GM12878 (cell line): ENCODE measurements at regions not wholly inside any gene's neighbourhood (a gene's known extent, or its start where the extent isn't known, plus 50 kb on each side); places are given as distances from the start of the nearest gene placed in this dataset.

Source experiments
- ESRRA ChIP-seq: IDR thresholded peaks from 2 replicates; pipeline ENCODE4 v1.6.1; 2012; ENCODE audit warnings: mild to moderate bottlenecking, low read length, improper control_type of control experiment
- JUND ChIP-seq: IDR thresholded peaks from 2 replicates; pipeline ENCODE4 v1.6.1; 2012; ENCODE audit warnings: low read depth, mild to moderate bottlenecking, low read length, improper control_type of control experiment, moderate library complexity
- LARP7 ChIP-seq: fragments of 450-650 bp; IDR thresholded peaks from 2 replicates; pipeline ENCODE4 v1.6.1; 2017; ENCODE audit warnings: mild to moderate bottlenecking
- PAX5 ChIP-seq: IDR thresholded peaks from 2 replicates; pipeline ENCODE4 v1.6.1; 2011; ENCODE audit warnings: low read depth, low read length, borderline replicate concordance
- POLR2A ChIP-seq: IDR thresholded peaks from 2 replicates; pipeline ENCODE4 v1.6.1; 2011; ENCODE audit warnings: low read depth, mild to moderate bottlenecking, low read length
- RFX5 ChIP-seq: IDR thresholded peaks from 2 replicates; pipeline ENCODE4 v1.6.1; 2011; ENCODE audit warnings: low read depth, low read length, improper control_type of control experiment
- ZNF217 ChIP-seq: fragments of 450-650 bp; IDR thresholded peaks from 2 replicates; pipeline ENCODE4 v1.6.1; 2017; ENCODE audit warnings: antibody characterized with exemption, mild to moderate bottlenecking
- TF ChIP-seq, protein P1 (sequence below): fragments of 150-350 bp; IDR thresholded peaks from 2 replicates; pipeline ENCODE4 v1.6.1; 2016; ENCODE audit warnings: low read depth, low read length
- TF ChIP-seq, protein P2 (sequence below), 3 experiments: IDR thresholded peaks in 2 of 3; conservative IDR thresholded peaks in 1 of 3; 2 replicates each; pipeline ENCODE4 v1.5.1; 2011; ENCODE audit warnings: low read depth in 3 of 3, low read length in 3 of 3, mild to moderate bottlenecking in 3 of 3, control low read depth in 2 of 3, moderate library complexity in 2 of 3, inconsistent platforms in 1 of 3, mixed read lengths in 1 of 3; ENCODE audit not compliant: control insufficient read depth in 2 of 3, insufficient read depth in 1 of 3; ENCODE audit errors: extremely low read depth in 1 of 3

DNA sequence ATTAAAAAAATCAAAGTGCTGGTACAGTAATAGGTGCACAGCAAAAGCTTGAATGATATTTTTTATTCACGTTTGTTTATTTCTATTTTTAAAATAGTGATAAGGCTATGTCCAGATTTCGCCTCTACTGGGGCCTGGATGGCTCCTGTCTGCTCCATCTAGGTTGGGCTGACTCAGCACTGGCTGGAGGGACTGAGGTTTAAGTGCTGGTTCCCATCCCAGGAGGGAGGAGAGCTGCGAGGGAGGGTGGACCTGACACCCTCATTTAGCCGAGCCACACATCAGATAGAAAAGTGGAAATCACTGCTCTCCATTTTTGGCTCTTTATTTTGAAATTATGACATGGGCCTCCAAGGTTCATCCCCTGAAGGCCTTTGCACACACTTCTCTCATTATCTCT is 95.4 kb upstream of the AGBL1 start:
- TF ChIP-seq ZNF217 (no peak), LARP7 (no peak), PAX5 (no peak), RFX5 (no peak), JUND (no peak), POLR2A (no peak), ESRRA (no peak)
- TF ChIP-seq, protein P1, sequence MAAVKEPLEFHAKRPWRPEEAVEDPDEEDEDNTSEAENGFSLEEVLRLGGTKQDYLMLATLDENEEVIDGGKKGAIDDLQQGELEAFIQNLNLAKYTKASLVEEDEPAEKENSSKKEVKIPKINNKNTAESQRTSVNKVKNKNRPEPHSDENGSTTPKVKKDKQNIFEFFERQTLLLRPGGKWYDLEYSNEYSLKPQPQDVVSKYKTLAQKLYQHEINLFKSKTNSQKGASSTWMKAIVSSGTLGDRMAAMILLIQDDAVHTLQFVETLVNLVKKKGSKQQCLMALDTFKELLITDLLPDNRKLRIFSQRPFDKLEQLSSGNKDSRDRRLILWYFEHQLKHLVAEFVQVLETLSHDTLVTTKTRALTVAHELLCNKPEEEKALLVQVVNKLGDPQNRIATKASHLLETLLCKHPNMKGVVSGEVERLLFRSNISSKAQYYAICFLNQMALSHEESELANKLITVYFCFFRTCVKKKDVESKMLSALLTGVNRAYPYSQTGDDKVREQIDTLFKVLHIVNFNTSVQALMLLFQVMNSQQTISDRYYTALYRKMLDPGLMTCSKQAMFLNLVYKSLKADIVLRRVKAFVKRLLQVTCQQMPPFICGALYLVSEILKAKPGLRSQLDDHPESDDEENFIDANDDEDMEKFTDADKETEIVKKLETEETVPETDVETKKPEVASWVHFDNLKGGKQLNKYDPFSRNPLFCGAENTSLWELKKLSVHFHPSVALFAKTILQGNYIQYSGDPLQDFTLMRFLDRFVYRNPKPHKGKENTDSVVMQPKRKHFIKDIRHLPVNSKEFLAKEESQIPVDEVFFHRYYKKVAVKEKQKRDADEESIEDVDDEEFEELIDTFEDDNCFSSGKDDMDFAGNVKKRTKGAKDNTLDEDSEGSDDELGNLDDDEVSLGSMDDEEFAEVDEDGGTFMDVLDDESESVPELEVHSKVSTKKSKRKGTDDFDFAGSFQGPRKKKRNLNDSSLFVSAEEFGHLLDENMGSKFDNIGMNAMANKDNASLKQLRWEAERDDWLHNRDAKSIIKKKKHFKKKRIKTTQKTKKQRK = no peak
- TF ChIP-seq, protein P2, sequence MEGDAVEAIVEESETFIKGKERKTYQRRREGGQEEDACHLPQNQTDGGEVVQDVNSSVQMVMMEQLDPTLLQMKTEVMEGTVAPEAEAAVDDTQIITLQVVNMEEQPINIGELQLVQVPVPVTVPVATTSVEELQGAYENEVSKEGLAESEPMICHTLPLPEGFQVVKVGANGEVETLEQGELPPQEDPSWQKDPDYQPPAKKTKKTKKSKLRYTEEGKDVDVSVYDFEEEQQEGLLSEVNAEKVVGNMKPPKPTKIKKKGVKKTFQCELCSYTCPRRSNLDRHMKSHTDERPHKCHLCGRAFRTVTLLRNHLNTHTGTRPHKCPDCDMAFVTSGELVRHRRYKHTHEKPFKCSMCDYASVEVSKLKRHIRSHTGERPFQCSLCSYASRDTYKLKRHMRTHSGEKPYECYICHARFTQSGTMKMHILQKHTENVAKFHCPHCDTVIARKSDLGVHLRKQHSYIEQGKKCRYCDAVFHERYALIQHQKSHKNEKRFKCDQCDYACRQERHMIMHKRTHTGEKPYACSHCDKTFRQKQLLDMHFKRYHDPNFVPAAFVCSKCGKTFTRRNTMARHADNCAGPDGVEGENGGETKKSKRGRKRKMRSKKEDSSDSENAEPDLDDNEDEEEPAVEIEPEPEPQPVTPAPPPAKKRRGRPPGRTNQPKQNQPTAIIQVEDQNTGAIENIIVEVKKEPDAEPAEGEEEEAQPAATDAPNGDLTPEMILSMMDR (IDR thresholded peaks at IDR 0.05 in 2 of 3, conservative IDR thresholded peaks at IDR 0.05 in 1 of 3; ENCODE audit: control insufficient read depth in 2 of 3, extremely low read depth in 1 of 3, insufficient read depth in 1 of 3, low read depth in 3 of 3, low read length in 3 of 3) = no peak
